ENCODE measurements at regions not wholly inside any gene's neighbourhood (a gene's known extent, or its start where the extent isn't known, plus 50 kb on each side); places are given as distances from the start of the nearest gene placed in this dataset.

DNA sequence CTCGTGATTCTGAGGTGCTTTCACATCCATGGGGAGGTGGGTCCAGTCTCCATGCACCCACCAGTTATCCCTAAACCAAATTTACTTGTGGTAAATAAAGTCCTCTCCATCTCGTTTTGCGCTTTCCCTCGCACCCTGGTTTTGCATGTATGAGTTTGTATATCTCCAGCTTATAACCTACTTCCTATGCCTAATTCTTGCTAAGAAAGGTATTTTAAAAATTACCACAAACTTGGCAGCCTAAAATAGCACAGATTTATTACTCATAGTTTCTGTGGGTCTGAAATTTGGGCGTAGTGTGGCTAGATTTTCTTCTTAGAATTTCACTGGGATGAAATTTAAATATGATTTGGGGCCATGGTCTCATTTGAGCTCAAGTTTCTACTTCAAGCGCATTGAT, 511.5 kb downstream of the NYAP2 start:
- no peak overlapping the region for H2AFZ ChIP-seq (ENCODE audit: low read depth, low read length, severe bottlenecking)
- TF ChIP-seq, protein P1, sequence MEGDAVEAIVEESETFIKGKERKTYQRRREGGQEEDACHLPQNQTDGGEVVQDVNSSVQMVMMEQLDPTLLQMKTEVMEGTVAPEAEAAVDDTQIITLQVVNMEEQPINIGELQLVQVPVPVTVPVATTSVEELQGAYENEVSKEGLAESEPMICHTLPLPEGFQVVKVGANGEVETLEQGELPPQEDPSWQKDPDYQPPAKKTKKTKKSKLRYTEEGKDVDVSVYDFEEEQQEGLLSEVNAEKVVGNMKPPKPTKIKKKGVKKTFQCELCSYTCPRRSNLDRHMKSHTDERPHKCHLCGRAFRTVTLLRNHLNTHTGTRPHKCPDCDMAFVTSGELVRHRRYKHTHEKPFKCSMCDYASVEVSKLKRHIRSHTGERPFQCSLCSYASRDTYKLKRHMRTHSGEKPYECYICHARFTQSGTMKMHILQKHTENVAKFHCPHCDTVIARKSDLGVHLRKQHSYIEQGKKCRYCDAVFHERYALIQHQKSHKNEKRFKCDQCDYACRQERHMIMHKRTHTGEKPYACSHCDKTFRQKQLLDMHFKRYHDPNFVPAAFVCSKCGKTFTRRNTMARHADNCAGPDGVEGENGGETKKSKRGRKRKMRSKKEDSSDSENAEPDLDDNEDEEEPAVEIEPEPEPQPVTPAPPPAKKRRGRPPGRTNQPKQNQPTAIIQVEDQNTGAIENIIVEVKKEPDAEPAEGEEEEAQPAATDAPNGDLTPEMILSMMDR (IDR thresholded peaks at IDR 0.05; ENCODE audit: insufficient read depth, low read length, poor library complexity, severe bottlenecking): no peak
- TF ChIP-seq EZH2phosphoT487 (conservative IDR thresholded peaks at IDR 0.05; ENCODE audit: low read length): no peak
- H3K4me2 ChIP-seq (ENCODE audit: low read depth, low read length, poor library complexity, severe bottlenecking): no peak overlapping the region
- no peak overlapping the region for H3K4me3 ChIP-seq (ENCODE audit: insufficient read depth, low read length, poor library complexity, severe bottlenecking)
- H3K9me2 ChIP-seq (replicated peaks; ENCODE audit: insufficient read depth, low read length): no peaks in the 10 kb centered on the region
- no peaks in the 10 kb centered on the region for H3K36me3 ChIP-seq (ENCODE audit: low read length)
- H3K27me3 ChIP-seq (ENCODE audit: low read length): no peaks in the 10 kb centered on the region
- no peak overlapping the region for H3K27ac ChIP-seq (ENCODE audit: low read depth, low read length)
- no peaks in the 10 kb centered on the region for H3K79me2 ChIP-seq (ENCODE audit: insufficient read depth, low read length)
- H3K9me3 ChIP-seq (ENCODE audit: insufficient read depth, low read length): no peaks in the 10 kb centered on the region
- H3K9ac ChIP-seq (ENCODE audit: low read length): no peak overlapping the region
- no peaks in the 10 kb centered on the region for H3F3A ChIP-seq (ENCODE audit: insufficient read depth)
- H4K20me1 ChIP-seq (ENCODE audit: low read depth, low read length): no peaks in the 10 kb centered on the region

DNA sequence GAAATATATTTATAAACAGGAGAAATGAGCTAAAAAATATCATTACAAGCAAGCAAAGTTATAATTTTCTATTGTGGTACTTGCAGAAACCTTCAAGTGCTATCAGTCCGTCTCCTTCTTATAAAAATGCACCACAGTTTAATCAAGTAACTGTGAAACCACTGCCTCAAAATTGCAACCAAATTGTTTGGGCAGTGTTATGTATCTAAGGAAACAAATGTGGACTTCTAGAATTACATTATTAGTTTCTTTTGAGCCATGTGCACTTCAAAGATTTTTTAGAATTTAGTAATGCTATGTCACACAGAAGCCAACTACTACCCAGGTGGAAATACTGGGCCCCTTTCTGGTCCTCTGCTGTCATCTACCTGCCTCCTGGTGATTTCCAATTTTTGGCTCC, 495.6 kb downstream of the NYAP2 start:
- no peak overlapping the region for H3K4me2 ChIP-seq (ENCODE audit: low read depth, low read length, poor library complexity, severe bottlenecking)

DNA sequence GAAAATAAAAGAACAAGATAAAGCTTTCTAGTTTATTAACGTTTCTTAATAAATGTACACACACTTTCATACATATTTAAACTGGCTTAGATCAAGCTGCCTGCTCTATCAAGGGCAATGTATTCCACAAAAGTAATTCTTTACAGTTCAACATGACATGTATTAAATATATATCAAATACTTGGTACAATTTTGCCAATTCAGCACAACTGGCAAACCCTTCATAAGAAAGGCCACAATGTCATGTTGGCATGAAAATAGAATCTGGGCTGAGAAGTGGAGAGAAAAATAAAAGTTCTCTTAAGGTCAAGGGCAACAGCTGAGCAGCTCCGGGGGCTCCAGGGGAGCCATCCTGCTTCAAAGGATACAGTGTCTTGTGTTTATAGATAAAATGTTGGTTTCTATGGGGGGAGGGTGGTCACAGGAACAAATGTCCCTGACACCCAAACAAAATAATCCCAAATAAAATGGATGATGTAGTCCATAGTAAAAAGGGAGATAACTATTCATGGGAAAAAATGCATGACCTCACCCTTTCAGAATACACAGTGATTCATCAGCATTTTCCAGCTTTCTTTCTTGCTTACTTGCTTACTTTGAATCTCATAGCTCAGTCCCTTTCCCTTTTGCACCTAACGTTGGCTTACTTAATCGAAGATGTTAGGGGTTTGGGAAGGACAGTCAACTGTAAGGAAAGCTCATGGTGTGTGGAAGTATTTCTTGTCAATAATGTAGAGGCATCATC, 494.9 kb downstream of the NYAP2 start:
- Histone ChIP-seq H3K27me3 (ENCODE audit: low read length) (no peaks in the 10 kb centered on the region), H2AFZ (ENCODE audit: low read depth, low read length, severe bottlenecking) (no peak overlapping the region), H3K36me3 (ENCODE audit: low read length) (no peaks in the 10 kb centered on the region), H3K9me2 (replicated peaks; ENCODE audit: insufficient read depth, low read length) (no peaks in the 10 kb centered on the region), H3K79me2 (ENCODE audit: insufficient read depth, low read length) (no peaks in the 10 kb centered on the region), H3K9me3 (ENCODE audit: insufficient read depth, low read length) (no peaks in the 10 kb centered on the region), H3F3A (ENCODE audit: insufficient read depth) (no peaks in the 10 kb centered on the region), H3K9ac (ENCODE audit: low read length) (no peak overlapping the region), H3K27ac (ENCODE audit: low read depth, low read length) (no peak overlapping the region), H3K4me2 (ENCODE audit: low read depth, low read length, poor library complexity, severe bottlenecking) (no peak overlapping the region), H3K4me3 (ENCODE audit: insufficient read depth, low read length, poor library complexity, severe bottlenecking) (no peak overlapping the region), H4K20me1 (ENCODE audit: low read depth, low read length) (no peaks in the 10 kb centered on the region)
- TF ChIP-seq, protein P1 (IDR thresholded peaks at IDR 0.05; ENCODE audit: insufficient read depth, low read length, poor library complexity, severe bottlenecking): no peak
- no peak for TF ChIP-seq EZH2phosphoT487 (conservative IDR thresholded peaks at IDR 0.05; ENCODE audit: low read length)

More for the DNA sequence above, 495.6 kb downstream of the NYAP2 start:
- TF ChIP-seq, protein P1 (IDR thresholded peaks at IDR 0.05; ENCODE audit: insufficient read depth, low read length, poor library complexity, severe bottlenecking): no peak
- TF ChIP-seq EZH2phosphoT487 (conservative IDR thresholded peaks at IDR 0.05; ENCODE audit: low read length): no peak
- Histone ChIP-seq H3F3A (ENCODE audit: insufficient read depth) (no peaks in the 10 kb centered on the region), H3K4me3 (ENCODE audit: insufficient read depth, low read length, poor library complexity, severe bottlenecking) (no peak overlapping the region), H3K9me2 (replicated peaks; ENCODE audit: insufficient read depth, low read length) (no peaks in the 10 kb centered on the region), H3K79me2 (ENCODE audit: insufficient read depth, low read length) (no peaks in the 10 kb centered on the region), H4K20me1 (ENCODE audit: low read depth, low read length) (no peaks in the 10 kb centered on the region), H2AFZ (ENCODE audit: low read depth, low read length, severe bottlenecking) (no peak overlapping the region), H3K36me3 (ENCODE audit: low read length) (no peaks in the 10 kb centered on the region), H3K9ac (ENCODE audit: low read length) (no peak overlapping the region), H3K27ac (ENCODE audit: low read depth, low read length) (no peak overlapping the region), H3K27me3 (ENCODE audit: low read length) (no peaks in the 10 kb centered on the region), H3K9me3 (ENCODE audit: insufficient read depth, low read length) (no peaks in the 10 kb centered on the region)
